Keratinocyte (primary cell): ENCODE measurements at regions not wholly inside any gene's neighbourhood (a gene's known extent, or its start where the extent isn't known, plus 50 kb on each side); places are given as distances from the start of the nearest gene placed in this dataset.
"Not testable (repeated sequence)": the region's sequence is repeated elsewhere in the genome, so short reads cannot be mapped to it uniquely, and the experiment has no call there.

Source experiments
- DNase-seq: peaks from one replicate; pipeline ENCODE4 v3.0.0-alpha.2; 2011; ENCODE audit warnings: low read depth, missing footprints, low spot score
- FAIRE-seq: peaks from 2 replicates; lab custom pipeline; 2011; peaks lifted over from hg19 to GRCh38; lab: Jason Lieb, UNC
- H2AFZ ChIP-seq: 2 replicates; pipeline ENCODE4 v1.6.0; 2012; ENCODE audit warnings: low read length, control low read depth, inconsistent platforms; ENCODE audit not compliant: control insufficient read depth
- H3K27ac ChIP-seq: 2 replicates; pipeline ENCODE4 v1.5.1; 2011; ENCODE audit warnings: low read length; ENCODE audit not compliant: control insufficient read depth, insufficient read depth
- H3K27me3 ChIP-seq: 3 replicates; pipeline ENCODE4 v1.6.0; 2011; ENCODE audit warnings: low read length; ENCODE audit not compliant: control insufficient read depth, insufficient read depth; ENCODE audit errors: extremely low read depth
- H3K36me3 ChIP-seq, 2 experiments: 2 replicates in 1 of 2; 3 replicates in 1 of 2; pipeline ENCODE4 v1.5.1; 2011; ENCODE audit warnings: low read length in 2 of 2, mild to moderate bottlenecking in 1 of 2; ENCODE audit not compliant: control insufficient read depth in 2 of 2, insufficient read depth in 2 of 2; ENCODE audit errors: extremely low read depth in 1 of 2
- H3K4me1 ChIP-seq: 3 replicates; pipeline ENCODE4 v1.5.1; 2011; ENCODE audit warnings: low read length; ENCODE audit not compliant: control insufficient read depth, insufficient read depth; ENCODE audit errors: extremely low read depth
- H3K4me2 ChIP-seq: 3 replicates; pipeline ENCODE4 v1.6.0; 2011; ENCODE audit warnings: low read depth, low read length; ENCODE audit not compliant: control insufficient read depth, insufficient read depth; ENCODE audit errors: extremely low read depth
- H3K4me3 ChIP-seq, 3 experiments: fragments of 200-600 bp in 1 of 3; sonication (generic) in 1 of 3; 2 replicates in 2 of 3; 3 replicates in 1 of 3; pipeline ENCODE4 v1.5.1; 2011 to 2016; ENCODE audit warnings: low read length in 3 of 3, mild to moderate bottlenecking in 3 of 3, control low read depth in 2 of 3, inconsistent platforms in 1 of 3, low read depth in 1 of 3, mixed read lengths in 1 of 3, mixed run types in 1 of 3, moderate library complexity in 1 of 3; ENCODE audit not compliant: control insufficient read depth in 2 of 3, insufficient read depth in 2 of 3; ENCODE audit errors: extremely low read depth in 1 of 3
- H3K79me2 ChIP-seq: 2 replicates; pipeline ENCODE4 v1.6.0; 2012; ENCODE audit warnings: low read length; ENCODE audit not compliant: control insufficient read depth, insufficient read depth
- H3K9ac ChIP-seq: 3 replicates; pipeline ENCODE4 v1.6.0; 2011; ENCODE audit warnings: low read length; ENCODE audit not compliant: control insufficient read depth, insufficient read depth; ENCODE audit errors: extremely low read depth
- H3K9me1 ChIP-seq: 3 replicates; pipeline ENCODE4 v1.6.0; 2011; ENCODE audit warnings: low read length; ENCODE audit not compliant: control insufficient read depth, insufficient read depth; ENCODE audit errors: extremely low read depth
- H3K9me3 ChIP-seq: 2 replicates; pipeline ENCODE4 v1.5.1; 2012; ENCODE audit warnings: low read depth, low read length; ENCODE audit not compliant: control insufficient read depth
- H4K20me1 ChIP-seq: 3 replicates; pipeline ENCODE4 v1.6.0; 2011; ENCODE audit warnings: low read length; ENCODE audit not compliant: control insufficient read depth, insufficient read depth; ENCODE audit errors: extremely low read depth
- CTCF ChIP-seq, 3 experiments: IDR thresholded peaks in 1 of 3; conservative IDR thresholded peaks in 1 of 3; optimal IDR thresholded peaks in 1 of 3; 2 replicates in 2 of 3; 3 replicates in 1 of 3; pipeline versions ENCODE3 to v1.5.1; 2011; ENCODE audit warnings: low read length in 3 of 3, mild to moderate bottlenecking in 3 of 3, moderate library complexity in 2 of 3, control low read depth in 1 of 3, inconsistent platforms in 1 of 3; ENCODE audit not compliant: insufficient read depth in 2 of 3; ENCODE audit errors: extremely low read depth in 1 of 3
- EZH2 ChIP-seq: IDR thresholded peaks from one replicate; pipeline ENCODE4 v1.6.1; 2012; ENCODE audit warnings: inconsistent platforms, mild to moderate bottlenecking, low read length, moderate library complexity
- dilution Hi-C: fragments of 300-500 bp; cut with MboI; formaldehyde crosslinking; loops from one replicate; pipeline ENCODE4 v1.7.0; 2020; ENCODE audit warnings: low sequenced_read_pairs; ENCODE audit not compliant: extremely low pct_ligation_motif_present

GRCh38 chr15:45871121-45871855 lies 236.5 kb downstream of the SQOR start:
- dilution Hi-C loops = no loop called here
- Histone ChIP-seq H3K27ac (no peak overlapping the region), H4K20me1 (no peaks in the 10 kb centered on the region), H3K9ac (no peak overlapping the region), H3K79me2 (no peaks in the 10 kb centered on the region), H3K9me1 (no peaks in the 10 kb centered on the region), H3K4me1 (peaks cover 19% of the 10 kb centered on the region), H3K27me3 (no peaks in the 10 kb centered on the region), H3K4me2 (peak overlapping the region; percentile 68), H3K4me3 (peak overlapping the region in 2 of 3 experiments; percentile 9 to 13), H2AFZ (peak overlapping the region; percentile 94), H3K36me3 (no peaks in the 10 kb centered on the region), H3K9me3 (no peaks in the 10 kb centered on the region)
- DNase-seq = no peak
- FAIRE-seq = peak; percentile 86
- TF ChIP-seq EZH2 = no peak
- TF ChIP-seq CTCF (optimal IDR thresholded peaks at IDR 0.05 in 1 of 3, IDR thresholded peaks at IDR 0.05 in 1 of 3, conservative IDR thresholded peaks at IDR 0.05 in 1 of 3; ENCODE audit: extremely low read depth in 1 of 3, insufficient read depth in 2 of 3, low read length in 3 of 3) = no peak

- H4K20me1 ChIP-seq = no peaks in the 10 kb centered on the region
- H3K27me3 ChIP-seq = no peaks in the 10 kb centered on the region
- no peak overlapping the region for H3K4me2 ChIP-seq
- H3K9me3 ChIP-seq = no peaks in the 10 kb centered on the region
- H3K27ac ChIP-seq = no peak overlapping the region
- no peak overlapping the region for H3K4me3 ChIP-seq
- H3K79me2 ChIP-seq = no peaks in the 10 kb centered on the region
- H3K36me3 ChIP-seq = no peaks in the 10 kb centered on the region
- H3K9me1 ChIP-seq = no peaks in the 10 kb centered on the region
- no peak overlapping the region for H3K9ac ChIP-seq
- DNase-seq = no peak
- FAIRE-seq = no peak
- peaks cover 11% of the 10 kb centered on the region for H3K4me1 ChIP-seq
- dilution Hi-C loops = no loop called here
- H2AFZ ChIP-seq = no peak overlapping the region
- TF ChIP-seq EZH2 = no peak
- TF ChIP-seq CTCF (optimal IDR thresholded peaks at IDR 0.05 in 1 of 3, IDR thresholded peaks at IDR 0.05 in 1 of 3, conservative IDR thresholded peaks at IDR 0.05 in 1 of 3; ENCODE audit: extremely low read depth in 1 of 3, insufficient read depth in 2 of 3, low read length in 3 of 3) = no peak
Measured at GRCh38 chr15:45873781-45874180, 239.0 kb downstream of the SQOR start.

- H3K79me2 ChIP-seq, H3K36me3 ChIP-seq, H3K27me3 ChIP-seq, H3K9ac ChIP-seq, DNase-seq, H3K9me1 ChIP-seq, H3K9me3 ChIP-seq, H3K27ac ChIP-seq, H4K20me1 ChIP-seq, H3K4me3 ChIP-seq, FAIRE-seq, H2AFZ ChIP-seq, H3K4me2 ChIP-seq, dilution Hi-C loops: not testable (repeated sequence)
- peaks cover 11% of the 10 kb centered on the region for H3K4me1 ChIP-seq
Measured at GRCh38 chr15:45874566-45874965, 239.7 kb downstream of the SQOR start.
